Epidermal melanocyte (primary cell): ENCODE measurements at regions not wholly inside any gene's neighbourhood (a gene's known extent, or its start where the extent isn't known, plus 50 kb on each side); places are given as distances from the start of the nearest gene placed in this dataset.

Experiments used
- DNase-seq: peaks from one replicate; pipeline ENCODE4 v3.0.0; 2011; ENCODE audit warnings: low spot score; ENCODE audit not compliant: insufficient read length

GRCh38 chr9:129242971-129243561 is 65.0 kb upstream of the IER5L start:
- DNase-seq = no peak

GRCh38 chr9:129242191-129242941 is 64.3 kb upstream of the IER5L start:
- no peak for DNase-seq

- DNase-seq = no peak
Observed at GRCh38 chr9:129241725-129242124, 63.7 kb upstream of the IER5L start.

- no peak for DNase-seq
Observed at GRCh38 chr9:129240581-129241211, 62.6 kb upstream of the IER5L start.

GRCh38 chr9:129239946-129240490 is 62.0 kb upstream of the IER5L start:
- no peak for DNase-seq

- no peak for DNase-seq
Observed at GRCh38 chr9:129237803-129238202, 59.7 kb upstream of the IER5L start.

GRCh38 chr9:129237164-129237611 is 59.1 kb upstream of the IER5L start:
- no peak for DNase-seq

GRCh38 chr9:129236441-129237145 is 58.5 kb upstream of the IER5L start:
- no peak for DNase-seq

GRCh38 chr9:129235931-129236331 is 57.9 kb upstream of the IER5L start:
- DNase-seq = no peak

GRCh38 chr9:129235041-129235930 is 57.2 kb upstream of the IER5L start:
- DNase-seq = no peak

- DNase-seq = no peak
Observed at GRCh38 chr9:129234491-129234890, 56.4 kb upstream of the IER5L start.

GRCh38 chr9:129232839-129233591 is 55.0 kb upstream of the IER5L start:
- no peak for DNase-seq

- DNase-seq = no peak
Observed at GRCh38 chr9:129231759-129232158, 53.7 kb upstream of the IER5L start.

- no peak for DNase-seq
Observed at GRCh38 chr9:129231022-129231739, 53.1 kb upstream of the IER5L start.

GRCh38 chr9:129230302-129230701 is 52.2 kb upstream of the IER5L start:
- no peak for DNase-seq
